ENCODE measurements at regions not wholly inside any gene's neighbourhood (a gene's known extent, or its start where the extent isn't known, plus 50 kb on each side); places are given as distances from the start of the nearest gene placed in this dataset.
"Not testable (repeated sequence)": the region's sequence is repeated elsewhere in the genome, so short reads cannot be mapped to it uniquely, and the experiment has no call there.

GRCh38 chr5:138647261-138647788 is 72.1 kb upstream of the HSPA9 start:
- DNase-seq = no peak

GRCh38 chr5:138646671-138647070 is 71.5 kb upstream of the HSPA9 start:
- no peak for DNase-seq

DNA sequence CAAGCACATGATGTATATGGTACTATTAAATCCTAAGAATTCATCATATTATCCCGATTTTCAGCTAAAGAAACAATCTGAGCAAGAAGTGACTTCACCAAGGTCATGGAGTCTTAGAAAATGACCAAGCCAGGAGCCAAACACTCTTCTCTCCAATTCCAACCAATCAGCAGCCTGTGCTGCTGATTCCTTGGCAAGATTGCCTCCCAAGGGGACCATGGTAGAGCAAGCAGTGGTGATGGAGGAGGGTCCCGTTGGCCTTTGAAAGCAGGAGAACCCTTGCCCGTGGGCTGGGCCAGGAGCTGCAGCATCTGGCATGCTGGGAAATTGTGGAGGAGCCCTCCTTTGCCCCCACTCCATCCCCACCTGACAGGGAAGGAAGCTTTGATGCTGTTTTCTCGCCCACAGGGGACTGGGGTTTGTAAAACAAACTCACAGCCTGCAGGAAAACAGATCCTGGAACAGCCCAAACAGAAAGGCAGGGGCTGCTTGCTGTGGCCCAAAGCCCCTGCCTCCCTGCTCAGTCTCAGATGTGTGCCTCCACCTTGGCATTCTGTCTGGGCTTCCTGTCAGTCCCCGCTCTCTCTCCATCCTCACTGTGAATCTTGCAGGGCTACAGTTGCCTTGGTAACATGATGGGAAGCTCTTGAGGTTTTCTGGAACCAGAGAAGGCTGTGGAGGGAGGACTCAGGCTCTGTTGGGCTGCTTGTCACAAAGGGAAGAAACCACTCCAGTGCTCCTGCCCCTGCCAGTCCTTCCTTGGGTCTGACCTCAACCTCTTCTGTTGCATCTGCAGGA is 70.8 kb upstream of the HSPA9 start:
- no peak for DNase-seq

DNA sequence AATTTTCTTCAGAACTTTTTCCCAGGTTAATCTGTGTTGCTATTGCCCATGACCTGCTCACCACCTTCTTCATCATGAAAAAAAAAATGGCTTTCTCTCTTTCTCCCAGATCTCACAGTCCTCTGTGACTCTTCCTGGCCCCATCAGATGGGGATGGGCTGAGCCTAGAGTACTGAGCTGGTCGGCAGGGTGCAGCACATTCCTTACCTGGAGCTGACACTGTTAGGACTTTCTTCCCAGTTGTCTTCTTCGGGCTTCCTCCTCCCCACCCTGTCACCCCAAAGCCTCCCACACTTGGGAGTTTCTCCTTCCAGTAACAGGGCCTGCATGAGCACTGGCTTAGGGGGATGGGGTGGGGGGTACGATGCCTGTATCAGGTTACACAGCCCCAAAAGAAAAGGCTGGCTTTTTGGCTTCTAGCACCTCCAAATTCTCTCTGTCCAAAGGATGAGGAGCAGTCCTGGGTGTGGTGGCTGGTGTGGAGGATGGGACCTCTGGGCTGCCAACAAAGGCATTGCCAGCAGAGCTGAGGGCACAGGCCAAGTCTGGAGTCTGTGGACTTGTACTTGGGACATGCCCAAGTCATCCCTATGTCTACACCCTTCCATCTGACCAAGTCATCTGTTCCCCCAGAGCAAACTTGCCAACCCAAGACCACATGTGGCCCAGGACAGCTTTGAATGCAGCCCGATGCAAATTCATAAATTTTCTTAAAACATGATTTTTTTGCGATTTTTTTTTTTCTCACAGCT is 68.0 kb upstream of the HSPA9 start:
- DNase-seq = no peak

GRCh38 chr5:138641547-138642298 is 66.5 kb upstream of the HSPA9 start:
- peak; percentile 89 to 93 for DNase-seq

GRCh38 chr5:138640646-138641254 is 65.5 kb upstream of the HSPA9 start:
- no peak for DNase-seq

GRCh38 chr5:138640138-138640537 is 64.9 kb upstream of the HSPA9 start:
- no peak for DNase-seq

- DNase-seq = no peak
Observed at GRCh38 chr5:138639326-138639725, 64.1 kb upstream of the HSPA9 start.

DNA sequence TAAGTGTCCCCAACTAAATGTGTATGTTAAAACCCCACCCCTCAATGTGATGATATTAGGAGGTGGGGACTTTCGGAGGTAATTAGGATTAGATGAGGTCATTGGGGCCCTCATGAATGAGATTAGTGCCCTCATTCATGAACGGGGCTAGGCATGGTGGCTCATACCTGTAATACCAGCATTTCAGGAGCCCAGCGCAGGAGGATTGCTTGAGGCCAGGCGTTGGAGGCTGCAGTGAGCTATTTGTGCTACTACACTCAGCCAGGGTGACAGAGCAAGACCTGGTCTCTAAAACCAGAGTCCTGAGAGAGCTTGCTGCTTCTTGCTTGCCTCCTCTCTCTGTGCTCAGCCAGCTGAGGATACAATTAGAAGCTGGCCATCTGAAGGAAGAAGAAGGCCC is 62.1 kb upstream of the HSPA9 start:
- DNase-seq = no peak

GRCh38 chr5:138636398-138636944 is 61.3 kb upstream of the HSPA9 start:
- DNase-seq = no peak

GRCh38 chr5:138635708-138636107 is 60.5 kb upstream of the HSPA9 start:
- DNase-seq = no peak

DNA sequence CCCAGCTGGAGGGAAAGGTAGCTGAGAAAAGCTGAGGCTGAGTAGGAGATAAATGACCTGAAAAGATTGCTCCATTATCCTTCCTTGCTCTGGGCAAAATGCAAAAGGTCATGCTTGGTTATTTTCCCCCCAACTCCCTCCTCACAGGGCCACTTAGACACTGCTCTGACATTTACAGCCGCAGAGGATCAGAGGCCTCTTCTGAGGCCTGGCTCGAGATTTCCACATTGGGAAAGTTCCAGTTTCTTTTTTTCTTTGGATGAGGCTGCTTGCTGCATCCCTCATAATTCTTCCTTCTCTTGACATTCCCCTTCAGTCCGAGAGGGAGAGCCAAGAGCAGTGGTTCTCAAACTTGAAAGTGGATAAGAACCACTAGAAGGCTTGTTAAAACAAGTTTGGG is 60.1 kb upstream of the HSPA9 start:
- no peak for DNase-seq

GRCh38 chr5:138634804-138635203 is 59.6 kb upstream of the HSPA9 start:
- DNase-seq = not testable (repeated sequence)

GRCh38 chr5:138632900-138633489 is 57.8 kb upstream of the HSPA9 start:
- peak in 1 of 2 experiments; percentile 36 for DNase-seq

DNA sequence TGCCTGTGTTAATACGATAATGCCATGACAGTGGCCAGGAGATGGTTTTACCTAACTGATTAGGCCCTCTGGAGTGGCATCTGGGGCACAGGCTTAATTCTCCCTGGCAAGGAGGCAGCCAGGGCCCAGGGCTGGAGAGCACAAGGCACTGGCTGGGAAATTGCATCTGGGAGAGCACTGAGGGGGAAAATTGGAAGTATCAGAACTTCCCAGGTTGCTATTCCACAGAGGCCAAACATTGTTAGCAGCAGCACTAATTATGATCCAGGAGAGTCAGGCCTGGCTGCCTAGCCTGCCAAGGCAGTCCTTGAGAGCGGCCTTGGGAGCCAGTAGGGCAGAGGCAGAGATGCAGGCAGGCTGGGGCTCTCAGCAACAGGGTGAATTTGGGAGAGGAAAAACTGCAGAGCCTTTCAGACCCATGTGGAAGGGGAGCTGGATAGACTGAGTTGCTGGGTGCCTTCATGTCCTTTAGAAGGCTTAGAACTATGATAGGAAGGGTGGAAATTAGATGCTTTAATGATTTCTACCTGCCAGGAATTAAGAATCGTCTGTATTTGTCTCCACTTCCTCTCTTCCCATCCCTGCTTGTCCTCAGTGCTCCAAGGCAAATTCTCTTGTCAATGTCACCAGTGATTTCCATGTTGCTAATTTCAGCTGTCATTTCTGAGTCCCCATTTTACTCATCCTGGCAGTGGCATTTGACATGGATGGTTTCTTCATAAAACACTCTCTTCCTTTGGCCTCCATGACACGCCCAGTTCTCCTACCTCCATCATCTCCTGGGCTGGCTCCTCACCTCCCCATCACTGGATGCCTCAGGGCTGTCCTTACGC is 56.1 kb upstream of the HSPA9 start:
- DNase-seq = no peak

DNA sequence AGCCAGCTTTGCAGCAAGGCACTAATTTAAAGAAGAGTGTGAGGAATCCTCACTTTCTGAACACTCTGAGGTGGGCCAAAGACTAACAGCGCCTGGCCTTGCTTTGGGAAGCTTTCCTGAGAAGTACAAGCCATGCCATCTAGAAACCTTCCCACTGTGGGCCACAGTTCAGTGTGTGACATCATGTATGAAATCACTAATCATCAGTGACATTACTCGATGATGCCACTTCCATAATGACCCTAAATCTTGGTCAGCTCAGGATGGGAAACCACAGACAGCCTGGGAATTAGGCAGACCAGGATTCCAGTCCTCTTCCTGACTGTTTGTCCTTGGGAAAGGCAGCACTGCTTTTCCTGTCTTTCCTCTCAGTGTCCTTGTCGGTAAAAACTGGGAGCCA is 54.2 kb upstream of the HSPA9 start:
- no peak for DNase-seq

- DNase-seq = no peak
Observed at GRCh38 chr5:138626333-138626944, 51.2 kb upstream of the HSPA9 start.

DNA sequence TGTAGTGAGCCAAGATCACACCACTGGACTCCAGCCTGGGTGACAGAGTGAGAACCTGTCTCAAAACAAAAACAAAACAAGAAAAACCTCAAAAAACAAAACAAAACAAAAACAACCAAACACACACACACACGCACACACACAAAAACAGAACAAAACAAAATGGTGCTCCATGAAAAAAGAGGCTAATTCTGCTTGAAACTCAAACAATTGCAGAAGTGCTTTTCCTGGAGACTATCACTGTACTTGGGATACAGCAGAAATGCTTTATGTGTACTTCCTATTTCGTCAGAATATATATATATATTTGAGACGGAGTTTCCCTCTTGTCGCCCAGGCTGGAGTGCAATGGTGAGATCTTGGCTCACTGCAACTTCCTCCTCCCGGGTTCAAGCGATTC is 49.9 kb upstream of the HSPA9 start:
- DNase-seq = no peak
